Glutamatergic neuron (in vitro differentiated cells): ENCODE measurements at regions not wholly inside any gene's neighbourhood (a gene's known extent, or its start where the extent isn't known, plus 50 kb on each side); places are given as distances from the start of the nearest gene placed in this dataset.

Experiments used
- DNase-seq: peaks from one replicate; pipeline ENCODE4 v3.0.0; 2022
- H3K27ac Mint-ChIP-seq: one replicate; pipeline ENCODE4 v1.8.0; 2020; ENCODE audit warnings: mild to moderate bottlenecking, mixed read lengths, inconsistent platforms; ENCODE audit not compliant: unreplicated experiment
- H3K27me3 Mint-ChIP-seq: one replicate; pipeline ENCODE4 v1.8.0; 2020; ENCODE audit warnings: mild to moderate bottlenecking, moderate library complexity, mixed read lengths, inconsistent platforms; ENCODE audit not compliant: unreplicated experiment
- H3K36me3 Mint-ChIP-seq: one replicate; pipeline ENCODE4 v1.8.0; 2020; ENCODE audit warnings: mild to moderate bottlenecking, mixed read lengths, inconsistent platforms; ENCODE audit not compliant: unreplicated experiment
- H3K4me1 Mint-ChIP-seq: one replicate; pipeline ENCODE4 v1.8.0; 2020; ENCODE audit warnings: mild to moderate bottlenecking, low read depth, mixed read lengths, inconsistent platforms; ENCODE audit not compliant: unreplicated experiment
- H3K4me3 Mint-ChIP-seq: one replicate; pipeline ENCODE4 v1.8.0; 2020; ENCODE audit warnings: mild to moderate bottlenecking, mixed read lengths, inconsistent platforms; ENCODE audit not compliant: unreplicated experiment
- H3K9me3 Mint-ChIP-seq: one replicate; pipeline ENCODE4 v1.8.0; 2020; ENCODE audit warnings: mild to moderate bottlenecking, moderate library complexity, mixed read lengths, inconsistent platforms; ENCODE audit not compliant: unreplicated experiment
- TF ChIP-seq, protein P1 (sequence below): fragments of 200-600 bp; sonication (generic); IDR thresholded peaks from one replicate; pipeline ENCODE4 v1.5.0; 2021; ENCODE audit not compliant: partially characterized antibody, unreplicated experiment

DNA sequence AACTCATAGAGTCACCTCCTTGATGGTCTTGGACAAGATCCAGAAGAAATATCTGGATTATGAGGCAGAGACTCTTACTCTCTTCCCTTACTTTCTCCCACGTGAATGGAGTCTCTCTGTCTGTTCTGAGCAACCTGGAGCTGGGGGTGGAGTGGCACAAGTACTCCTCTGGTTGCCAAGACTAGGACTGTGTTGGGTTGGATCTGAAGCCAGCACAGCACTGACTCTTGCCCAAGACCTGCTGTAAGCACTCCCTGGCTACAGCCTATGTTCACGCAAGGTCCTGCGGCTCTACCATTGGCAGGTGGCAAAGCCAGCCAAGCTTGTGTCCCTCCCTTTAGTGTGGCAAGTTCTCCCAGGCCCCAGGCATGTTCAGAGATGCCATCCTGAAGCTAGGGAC is 488.2 kb upstream of the NRG3 start:
- Mint-ChIP-seq H3K36me3 (no peaks in the 10 kb centered on the region), H3K4me3 (no peak overlapping the region), H3K27ac (no peak overlapping the region), H3K4me1 (no peaks in the 10 kb centered on the region), H3K9me3 (peaks cover 2% of the 10 kb centered on the region), H3K27me3 (no peaks in the 10 kb centered on the region)
- DNase-seq: no peak
- TF ChIP-seq, protein P1, sequence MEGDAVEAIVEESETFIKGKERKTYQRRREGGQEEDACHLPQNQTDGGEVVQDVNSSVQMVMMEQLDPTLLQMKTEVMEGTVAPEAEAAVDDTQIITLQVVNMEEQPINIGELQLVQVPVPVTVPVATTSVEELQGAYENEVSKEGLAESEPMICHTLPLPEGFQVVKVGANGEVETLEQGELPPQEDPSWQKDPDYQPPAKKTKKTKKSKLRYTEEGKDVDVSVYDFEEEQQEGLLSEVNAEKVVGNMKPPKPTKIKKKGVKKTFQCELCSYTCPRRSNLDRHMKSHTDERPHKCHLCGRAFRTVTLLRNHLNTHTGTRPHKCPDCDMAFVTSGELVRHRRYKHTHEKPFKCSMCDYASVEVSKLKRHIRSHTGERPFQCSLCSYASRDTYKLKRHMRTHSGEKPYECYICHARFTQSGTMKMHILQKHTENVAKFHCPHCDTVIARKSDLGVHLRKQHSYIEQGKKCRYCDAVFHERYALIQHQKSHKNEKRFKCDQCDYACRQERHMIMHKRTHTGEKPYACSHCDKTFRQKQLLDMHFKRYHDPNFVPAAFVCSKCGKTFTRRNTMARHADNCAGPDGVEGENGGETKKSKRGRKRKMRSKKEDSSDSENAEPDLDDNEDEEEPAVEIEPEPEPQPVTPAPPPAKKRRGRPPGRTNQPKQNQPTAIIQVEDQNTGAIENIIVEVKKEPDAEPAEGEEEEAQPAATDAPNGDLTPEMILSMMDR: no peak

DNA sequence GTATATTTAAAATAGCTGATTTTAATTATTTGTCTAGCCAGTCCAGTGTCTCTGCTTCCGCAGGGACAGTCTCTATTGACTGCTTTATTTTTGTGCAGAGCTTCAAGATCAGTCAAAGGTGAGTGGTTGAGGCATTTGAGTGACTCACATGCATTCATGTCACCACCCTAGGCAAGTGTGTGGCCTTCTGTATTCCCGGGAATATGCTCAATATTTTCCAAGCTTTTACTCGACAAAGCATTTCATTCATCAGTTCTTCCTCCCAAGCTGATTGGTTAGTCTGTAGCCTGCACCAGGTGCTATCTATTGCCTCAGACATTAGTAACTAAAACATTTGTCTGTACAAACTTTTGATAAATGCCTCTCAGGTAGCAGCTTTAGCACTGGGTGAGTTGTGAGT is 471.5 kb upstream of the NRG3 start:
- H3K4me3 Mint-ChIP-seq: no peak overlapping the region
- H3K4me1 Mint-ChIP-seq: no peaks in the 10 kb centered on the region
- H3K27ac Mint-ChIP-seq: no peak overlapping the region
- no peaks in the 10 kb centered on the region for H3K9me3 Mint-ChIP-seq
- TF ChIP-seq, protein P1: no peak
- H3K36me3 Mint-ChIP-seq: no peaks in the 10 kb centered on the region
- H3K27me3 Mint-ChIP-seq: no peaks in the 10 kb centered on the region
- no peak for DNase-seq

DNA sequence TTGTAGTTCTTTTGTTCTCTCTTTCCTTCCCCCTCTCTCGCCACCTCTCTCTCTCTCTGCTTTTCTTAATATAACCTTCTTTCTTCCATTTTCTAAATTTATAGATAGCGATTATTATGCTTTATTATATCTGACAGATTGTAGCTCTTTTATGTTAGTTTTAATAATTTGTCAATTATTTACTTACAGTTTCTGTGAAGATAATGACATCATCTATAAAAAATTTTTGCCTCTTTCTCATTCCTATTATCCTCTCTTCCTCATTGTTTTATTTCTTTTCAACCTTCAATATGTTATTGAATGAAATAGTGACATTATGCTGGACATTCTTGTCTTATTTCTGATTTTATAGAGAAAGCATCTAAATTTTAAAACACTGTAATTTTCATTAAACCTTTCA is 469.6 kb upstream of the NRG3 start:
- H3K9me3 Mint-ChIP-seq: no peaks in the 10 kb centered on the region
- no peaks in the 10 kb centered on the region for H3K4me1 Mint-ChIP-seq
- no peaks in the 10 kb centered on the region for H3K27me3 Mint-ChIP-seq
- no peaks in the 10 kb centered on the region for H3K36me3 Mint-ChIP-seq
- no peak for DNase-seq
- TF ChIP-seq, protein P1: no peak
- H3K27ac Mint-ChIP-seq: no peak overlapping the region
- H3K4me3 Mint-ChIP-seq: no peak overlapping the region

DNA sequence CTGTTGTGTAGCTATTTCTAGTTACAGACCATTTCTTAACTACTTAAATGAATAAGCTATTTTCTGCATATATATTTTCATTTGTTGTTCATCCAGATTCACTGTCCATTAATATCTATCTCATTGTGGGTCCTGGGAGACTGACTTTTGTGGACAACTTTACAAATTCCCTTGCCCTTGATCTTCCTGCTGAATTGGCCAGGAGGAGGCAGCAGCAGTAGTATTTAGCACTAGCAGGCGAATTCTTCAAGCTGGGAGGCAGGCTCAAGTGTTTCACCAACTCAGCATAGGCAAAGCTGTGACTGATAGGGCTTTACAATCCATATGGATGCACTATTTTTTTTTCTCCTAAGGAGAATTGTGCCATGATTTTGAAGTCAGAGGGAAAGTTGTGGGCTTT is 461.0 kb upstream of the NRG3 start:
- Mint-ChIP-seq H3K27ac (no peak overlapping the region), H3K9me3 (no peaks in the 10 kb centered on the region), H3K4me1 (no peaks in the 10 kb centered on the region), H3K4me3 (no peak overlapping the region), H3K36me3 (no peaks in the 10 kb centered on the region), H3K27me3 (no peaks in the 10 kb centered on the region)
- TF ChIP-seq, protein P1: peak; percentile 27
- DNase-seq: peak; percentile 35

DNA sequence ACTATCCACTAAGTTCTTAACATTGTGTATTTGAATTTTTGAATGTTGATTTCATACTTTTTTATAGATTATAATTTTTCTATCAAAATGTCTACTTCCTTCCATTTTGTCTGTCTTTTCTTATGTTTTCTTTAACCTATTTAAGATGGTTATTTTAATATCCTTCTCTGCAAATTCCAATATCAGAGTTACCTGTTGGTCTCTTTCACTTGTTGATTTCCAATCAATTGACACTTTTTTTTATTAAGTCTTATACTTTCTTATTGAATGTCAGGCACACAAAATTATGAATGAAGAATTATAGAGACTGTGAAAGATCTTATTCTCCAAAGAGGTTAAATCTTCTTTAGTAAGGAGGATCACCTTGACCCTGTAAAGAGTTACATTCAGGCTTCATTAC is 448.3 kb upstream of the NRG3 start:
- H3K9me3 Mint-ChIP-seq: no peaks in the 10 kb centered on the region
- H3K4me1 Mint-ChIP-seq: no peaks in the 10 kb centered on the region
- H3K36me3 Mint-ChIP-seq: no peaks in the 10 kb centered on the region
- no peaks in the 10 kb centered on the region for H3K27me3 Mint-ChIP-seq
- TF ChIP-seq, protein P1: no peak
- no peak for DNase-seq
- no peak overlapping the region for H3K27ac Mint-ChIP-seq
- no peak overlapping the region for H3K4me3 Mint-ChIP-seq
